GM13976 (cell line): ENCODE measurements at regions not wholly inside any gene's neighbourhood (a gene's known extent, or its start where the extent isn't known, plus 50 kb on each side); places are given as distances from the start of the nearest gene placed in this dataset.

Experiments
- DNase-seq: peaks from one replicate; pipeline ENCODE4 v3.0.0; 2012; ENCODE audit warnings: low spot score
- CTCF ChIP-seq: IDR thresholded peaks from 2 replicates; pipeline ENCODE4 v1.5.1; 2012; ENCODE audit warnings: borderline replicate concordance, mild to moderate bottlenecking; ENCODE audit not compliant: insufficient read depth; ENCODE audit errors: extremely low read depth, missing control alignments, control extremely low read depth
- in situ Hi-C: fragments of 300-500 bp; cut with MboI; formaldehyde crosslinking; loops from one replicate; pipeline ENCODE4 v1.12.0; 2022; ENCODE audit warnings: low sequenced_read_pairs, mixed read lengths, inconsistent platforms; ENCODE audit not compliant: unreplicated experiment

DNA sequence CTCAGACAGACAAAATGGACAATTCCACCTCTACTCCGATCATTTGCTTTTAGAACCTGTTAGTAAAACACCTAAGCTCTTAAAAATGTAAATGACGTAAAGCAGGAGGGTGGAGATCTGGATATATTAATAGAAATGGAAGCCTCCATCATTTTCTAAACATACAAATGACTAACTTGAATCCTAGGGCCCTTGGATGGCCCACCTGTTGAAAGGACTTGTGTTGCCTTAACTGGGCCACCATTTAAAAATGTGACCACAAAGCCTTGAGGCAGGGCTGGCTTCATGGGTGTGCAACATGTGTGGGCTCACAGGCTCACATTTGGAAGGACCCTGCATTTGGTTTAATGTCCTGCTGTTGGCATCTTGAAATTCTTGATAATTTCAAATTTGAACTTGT lies 131.5 kb upstream of the PRMT8 start:
- in situ Hi-C loops: no loop called here
- TF ChIP-seq CTCF: no peak
- no peak for DNase-seq

DNA sequence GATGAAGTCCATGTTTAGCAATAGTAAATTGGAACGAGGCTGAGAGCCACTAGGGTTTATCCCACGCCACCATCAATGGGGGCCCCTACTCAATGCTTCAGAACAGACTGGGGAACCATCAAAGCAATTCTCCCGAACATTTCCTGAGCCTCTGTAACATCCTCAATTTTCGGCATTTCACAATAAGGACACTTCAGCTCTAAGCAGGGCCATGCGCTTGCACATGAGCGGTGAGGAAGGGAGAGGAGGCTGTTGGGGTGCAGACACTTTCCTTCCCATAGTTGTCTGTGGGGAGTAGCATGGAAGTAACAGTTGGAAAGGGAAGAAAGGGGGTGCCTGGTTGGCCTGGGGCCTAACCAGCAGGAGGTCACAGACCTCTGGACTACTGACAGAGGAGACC lies 129.9 kb upstream of the PRMT8 start:
- in situ Hi-C loops: no loop called here
- DNase-seq: no peak
- no peak for TF ChIP-seq CTCF

DNA sequence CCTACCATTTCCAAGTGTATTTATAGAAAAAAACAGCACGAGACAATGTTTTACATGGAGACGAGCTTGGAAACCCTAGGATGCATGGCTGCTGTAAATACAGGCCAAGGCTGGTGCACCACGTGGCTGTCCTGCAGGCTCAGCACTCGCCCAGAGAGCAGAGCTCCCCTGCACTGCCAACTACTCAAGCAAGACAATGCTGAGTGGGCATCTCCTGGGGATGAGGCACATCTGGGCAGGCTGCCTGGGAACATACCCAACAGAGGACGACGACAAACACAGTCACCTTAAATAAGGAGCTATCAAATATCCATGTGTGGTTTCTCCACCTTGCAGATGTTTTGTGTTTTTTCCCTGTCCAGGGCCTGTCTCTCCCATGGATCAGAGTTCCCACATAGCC lies 128.3 kb upstream of the PRMT8 start:
- TF ChIP-seq CTCF: no peak
- in situ Hi-C loops: no loop called here
- DNase-seq: no peak

GRCh38 chr12:3363608-3364007 lies 127.4 kb upstream of the PRMT8 start:
- DNase-seq: no peak

GRCh38 chr12:3364226-3364625 lies 126.8 kb upstream of the PRMT8 start:
- no peak for DNase-seq
- no peak for TF ChIP-seq CTCF
- in situ Hi-C loops: no loop called here

More at GRCh38 chr12:3363608-3364007, 127.4 kb upstream of the PRMT8 start:
- in situ Hi-C loops: no loop called here
- TF ChIP-seq CTCF: no peak

DNA sequence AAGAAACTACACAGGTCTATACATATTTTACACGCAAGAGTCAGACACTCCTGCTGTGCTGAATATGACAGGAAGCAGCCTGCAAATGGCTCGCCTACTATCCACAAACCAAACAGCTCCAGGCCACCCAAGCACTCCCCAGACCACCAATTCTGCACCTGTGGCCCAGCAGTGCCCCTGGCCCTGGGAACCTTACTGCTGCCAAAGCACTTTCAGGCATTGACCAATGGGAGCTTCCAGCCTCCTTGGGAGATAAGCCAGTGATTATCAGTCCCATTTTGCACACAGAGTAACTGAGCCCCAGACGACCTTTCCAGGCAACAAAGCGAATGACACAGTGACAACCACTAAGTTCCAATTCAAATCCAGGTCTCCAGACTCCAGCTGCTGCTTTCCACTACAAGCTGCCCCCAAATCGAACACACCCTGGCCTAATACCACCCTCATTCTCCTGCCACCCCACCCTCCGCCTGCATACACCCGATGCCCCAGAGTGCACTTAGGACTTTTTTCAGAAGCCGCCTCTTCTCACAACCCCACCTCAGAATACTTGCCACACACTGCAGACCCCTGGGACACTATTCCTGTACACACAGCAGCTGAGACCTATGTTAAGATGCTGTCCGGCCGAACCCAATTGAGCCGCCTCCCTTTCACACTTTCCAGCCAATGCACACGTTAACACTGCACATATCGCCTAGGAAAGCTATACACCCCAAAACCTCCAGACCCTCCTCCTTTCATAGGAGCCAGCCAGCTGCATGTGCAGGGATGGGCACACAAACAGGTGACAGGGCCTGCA lies 126.1 kb upstream of the PRMT8 start:
- TF ChIP-seq CTCF: no peak
- no peak for DNase-seq
- in situ Hi-C loops: no loop called here
